ENCODE measurements at regions not wholly inside any gene's neighbourhood (a gene's known extent, or its start where the extent isn't known, plus 50 kb on each side); places are given as distances from the start of the nearest gene placed in this dataset.

- no peaks in the 10 kb centered on the region for H3K4me1 ChIP-seq (ENCODE audit: control insufficient read depth in 2 of 2, insufficient read depth in 2 of 2, low read length in 2 of 2)
- H3K9me3 ChIP-seq (ENCODE audit: control insufficient read depth in 2 of 3, low read length in 3 of 3), result no peaks in the 10 kb centered on the region
- Mint-ChIP-seq H3K36me3 (no peaks in the 10 kb centered on the region), H3K4me1 (no peaks in the 10 kb centered on the region), H3K27me3 (peaks cover 9 to 44% (median 39%) of the 10 kb centered on the region in 5 donors), H3K27ac (no peak overlapping the region), H3K9me3 (no peaks in the 10 kb centered on the region), H3K4me3 (no peak overlapping the region)
- ChIA-PET POLR2A (no interaction called here), CTCF (no interaction called here)
- no peak overlapping the region for H3K27ac ChIP-seq (ENCODE audit: low read depth, low read length)
- H3K36me3 ChIP-seq (ENCODE audit: control insufficient read depth in 2 of 3, insufficient read depth in 3 of 3, low read length in 3 of 3), result no peaks in the 10 kb centered on the region
- intact Hi-C loops (cut with micrococcal nuclease), result no loop called here
- ATAC-seq, result no peak
- no peak for DNase-seq
- no peaks in the 10 kb centered on the region for H3K27me3 ChIP-seq (ENCODE audit: control insufficient read depth in 2 of 2, insufficient read depth in 2 of 2, low read length in 2 of 2)
- H3K4me3 ChIP-seq (ENCODE audit: low read length), result no peak overlapping the region
These were observed 121.8 kb downstream of the IL20RB start for GRCh38 chr3:137079571-137079970.

DNA sequence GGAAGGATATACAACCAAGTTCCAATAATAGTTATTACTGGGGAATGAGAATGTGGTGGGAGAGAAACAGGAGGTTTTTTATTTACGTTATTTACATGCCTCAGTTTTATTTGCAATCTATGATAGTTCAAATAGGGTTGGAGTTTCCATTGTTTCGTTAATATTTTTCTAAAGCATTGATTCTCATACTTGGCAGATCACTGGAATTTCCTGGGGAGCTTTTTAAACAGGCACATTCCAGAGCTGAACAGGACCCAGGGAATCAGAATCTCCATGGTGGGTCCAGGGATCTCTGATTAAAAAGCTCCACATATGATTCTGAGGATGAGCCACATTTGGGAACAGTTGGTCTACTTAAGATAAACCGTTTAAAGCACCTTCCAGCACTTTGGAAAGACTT is 123.9 kb downstream of the IL20RB start:
- CTCF ChIA-PET, result no interaction called here
- intact Hi-C loops (cut with micrococcal nuclease), result no loop called here
- H3K9me3 Mint-ChIP-seq, result no peaks in the 10 kb centered on the region
- POLR2A ChIA-PET, result no interaction called here
- no peaks in the 10 kb centered on the region for H3K36me3 ChIP-seq (ENCODE audit: control insufficient read depth in 2 of 3, insufficient read depth in 3 of 3, low read length in 3 of 3)
- no peak overlapping the region for H3K4me3 Mint-ChIP-seq
- H3K9me3 ChIP-seq (ENCODE audit: control insufficient read depth in 2 of 3, low read length in 3 of 3), result no peaks in the 10 kb centered on the region
- H3K4me3 ChIP-seq (ENCODE audit: low read length), result no peak overlapping the region
- H3K27ac Mint-ChIP-seq, result no peak overlapping the region
- ATAC-seq, result no peak
- no peaks in the 10 kb centered on the region for H3K27me3 ChIP-seq (ENCODE audit: control insufficient read depth in 2 of 2, insufficient read depth in 2 of 2, low read length in 2 of 2)
- no peak overlapping the region for H3K27ac ChIP-seq (ENCODE audit: low read depth, low read length)
- H3K27me3 Mint-ChIP-seq, result peaks cover 13 to 39% (median 30%) of the 10 kb centered on the region in 5 donors
- no peaks in the 10 kb centered on the region for H3K4me1 ChIP-seq (ENCODE audit: control insufficient read depth in 2 of 2, insufficient read depth in 2 of 2, low read length in 2 of 2)
- DNase-seq, result no peak
- no peaks in the 10 kb centered on the region for H3K36me3 Mint-ChIP-seq
- H3K4me1 Mint-ChIP-seq, result no peaks in the 10 kb centered on the region

DNA sequence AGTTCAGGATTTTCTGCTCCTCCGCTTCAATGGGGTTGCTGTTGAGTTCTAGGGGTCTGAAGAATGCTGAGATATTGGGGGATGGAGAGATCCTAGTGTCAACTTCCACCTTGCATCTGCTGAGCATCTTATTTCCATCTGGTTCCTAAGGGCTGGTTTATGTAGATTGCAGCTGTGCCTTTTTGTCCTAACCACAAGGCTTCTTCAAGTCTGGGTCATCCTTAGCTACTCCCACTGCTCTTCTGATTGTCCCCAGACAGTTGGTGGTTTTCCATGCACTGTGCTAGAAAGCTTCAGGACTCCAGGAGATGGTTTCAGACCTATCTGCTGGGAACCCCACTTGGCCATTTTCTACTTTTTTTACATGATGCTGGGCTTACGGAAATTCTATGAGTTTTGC is 125.0 kb downstream of the IL20RB start:
- H3K36me3 Mint-ChIP-seq, result no peaks in the 10 kb centered on the region
- Histone ChIP-seq H3K36me3 (ENCODE audit: control insufficient read depth in 2 of 3, insufficient read depth in 3 of 3, low read length in 3 of 3) (no peaks in the 10 kb centered on the region), H3K27me3 (ENCODE audit: control insufficient read depth in 2 of 2, insufficient read depth in 2 of 2, low read length in 2 of 2) (no peaks in the 10 kb centered on the region), H3K4me3 (ENCODE audit: low read length) (no peak overlapping the region), H3K9me3 (ENCODE audit: control insufficient read depth in 2 of 3, low read length in 3 of 3) (no peaks in the 10 kb centered on the region), H3K4me1 (ENCODE audit: control insufficient read depth in 2 of 2, insufficient read depth in 2 of 2, low read length in 2 of 2) (no peaks in the 10 kb centered on the region), H3K27ac (ENCODE audit: low read depth, low read length) (no peak overlapping the region)
- no peak overlapping the region for H3K27ac Mint-ChIP-seq
- H3K4me3 Mint-ChIP-seq, result no peak overlapping the region
- no peak for DNase-seq
- ATAC-seq, result no peak
- H3K4me1 Mint-ChIP-seq, result no peaks in the 10 kb centered on the region
- CTCF ChIA-PET, result no interaction called here
- H3K27me3 Mint-ChIP-seq, result peaks cover 13 to 33% (median 23%) of the 10 kb centered on the region in 5 donors
- H3K9me3 Mint-ChIP-seq, result no peaks in the 10 kb centered on the region
- intact Hi-C loops (cut with micrococcal nuclease), result no loop called here
- POLR2A ChIA-PET, result no interaction called here

DNA sequence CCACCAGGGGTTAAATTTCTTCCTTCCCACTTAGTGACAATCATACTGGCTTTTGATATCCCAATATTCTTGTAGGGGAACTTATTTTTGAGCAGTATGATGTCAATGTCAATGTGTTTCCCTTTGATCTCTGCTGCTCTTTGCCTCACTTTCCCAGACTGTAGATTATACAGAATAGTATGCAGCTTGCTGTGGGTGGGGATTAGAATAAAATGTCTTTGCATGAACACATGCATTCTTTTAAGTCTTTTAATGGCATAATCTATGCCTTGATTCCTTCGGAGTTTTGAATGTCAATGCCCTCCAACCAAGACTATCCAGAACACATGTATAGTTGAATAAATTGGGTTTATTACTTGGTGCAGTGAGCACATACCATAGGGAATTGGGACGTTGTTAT is 125.5 kb downstream of the IL20RB start:
- no peak for DNase-seq
- H3K27me3 Mint-ChIP-seq, result peaks cover 13 to 28% (median 22%) of the 10 kb centered on the region in 5 donors
- H3K27ac Mint-ChIP-seq, result no peak overlapping the region
- no peak overlapping the region for H3K27ac ChIP-seq (ENCODE audit: low read depth, low read length)
- no peaks in the 10 kb centered on the region for H3K4me1 Mint-ChIP-seq
- no peak overlapping the region for H3K4me3 Mint-ChIP-seq
- no peaks in the 10 kb centered on the region for H3K36me3 Mint-ChIP-seq
- H3K4me3 ChIP-seq (ENCODE audit: low read length), result no peak overlapping the region
- POLR2A ChIA-PET, result no interaction called here
- CTCF ChIA-PET, result no interaction called here
- no peaks in the 10 kb centered on the region for H3K36me3 ChIP-seq (ENCODE audit: control insufficient read depth in 2 of 3, insufficient read depth in 3 of 3, low read length in 3 of 3)
- no peaks in the 10 kb centered on the region for H3K27me3 ChIP-seq (ENCODE audit: control insufficient read depth in 2 of 2, insufficient read depth in 2 of 2, low read length in 2 of 2)
- no peak for ATAC-seq
- intact Hi-C loops (cut with micrococcal nuclease), result no loop called here
- H3K9me3 ChIP-seq (ENCODE audit: control insufficient read depth in 2 of 3, low read length in 3 of 3), result no peaks in the 10 kb centered on the region
- H3K4me1 ChIP-seq (ENCODE audit: control insufficient read depth in 2 of 2, insufficient read depth in 2 of 2, low read length in 2 of 2), result no peaks in the 10 kb centered on the region
- H3K9me3 Mint-ChIP-seq, result no peaks in the 10 kb centered on the region

- ATAC-seq (no peak), DNase-seq (no peak)
- no peak overlapping the region for H3K4me3 ChIP-seq (ENCODE audit: low read length)
- POLR2A ChIA-PET, result no interaction called here
- no peaks in the 10 kb centered on the region for H3K9me3 Mint-ChIP-seq
- H3K4me1 ChIP-seq (ENCODE audit: control insufficient read depth in 2 of 2, insufficient read depth in 2 of 2, low read length in 2 of 2), result no peaks in the 10 kb centered on the region
- H3K4me1 Mint-ChIP-seq, result no peaks in the 10 kb centered on the region
- H3K4me3 Mint-ChIP-seq, result no peak overlapping the region
- H3K27ac ChIP-seq (ENCODE audit: low read depth, low read length), result no peak overlapping the region
- no peak overlapping the region for H3K27ac Mint-ChIP-seq
- H3K36me3 ChIP-seq (ENCODE audit: control insufficient read depth in 2 of 3, insufficient read depth in 3 of 3, low read length in 3 of 3), result no peaks in the 10 kb centered on the region
- H3K27me3 ChIP-seq (ENCODE audit: control insufficient read depth in 2 of 2, insufficient read depth in 2 of 2, low read length in 2 of 2), result no peaks in the 10 kb centered on the region
- H3K9me3 ChIP-seq (ENCODE audit: control insufficient read depth in 2 of 3, low read length in 3 of 3), result no peaks in the 10 kb centered on the region
- H3K27me3 Mint-ChIP-seq, result peaks cover 17 to 28% (median 25%) of the 10 kb centered on the region in 5 donors
- H3K36me3 Mint-ChIP-seq, result no peaks in the 10 kb centered on the region
- intact Hi-C loops (cut with micrococcal nuclease), result no loop called here
- CTCF ChIA-PET, result no interaction called here
These were observed 126.8 kb downstream of the IL20RB start for GRCh38 chr3:137084586-137084985.

- Mint-ChIP-seq H3K4me3 (no peak overlapping the region), H3K36me3 (no peaks in the 10 kb centered on the region), H3K9me3 (peaks cover 0 to 8% (median 0%) of the 10 kb centered on the region in 11 donors), H3K27me3 (peaks cover 6 to 42% (median 16%) of the 10 kb centered on the region in 5 donors), H3K27ac (no peak overlapping the region), H3K4me1 (peaks cover 0 to 1% (median 0%) of the 10 kb centered on the region in 7 donors)
- ChIA-PET CTCF (no interaction called here), POLR2A (no interaction called here)
- no peaks in the 10 kb centered on the region for H3K27me3 ChIP-seq (ENCODE audit: control insufficient read depth in 2 of 2, insufficient read depth in 2 of 2, low read length in 2 of 2)
- H3K9me3 ChIP-seq (ENCODE audit: control insufficient read depth in 2 of 3, low read length in 3 of 3), result no peaks in the 10 kb centered on the region
- intact Hi-C loops (cut with micrococcal nuclease), result no loop called here
- no peak overlapping the region for H3K4me3 ChIP-seq (ENCODE audit: low read length)
- no peak for DNase-seq
- H3K4me1 ChIP-seq (ENCODE audit: control insufficient read depth in 2 of 2, insufficient read depth in 2 of 2, low read length in 2 of 2), result no peaks in the 10 kb centered on the region
- ATAC-seq, result no peak
- no peaks in the 10 kb centered on the region for H3K36me3 ChIP-seq (ENCODE audit: control insufficient read depth in 2 of 3, insufficient read depth in 3 of 3, low read length in 3 of 3)
- no peak overlapping the region for H3K27ac ChIP-seq (ENCODE audit: low read depth, low read length)
These were observed 139.6 kb downstream of the IL20RB start for GRCh38 chr3:137097386-137097785.

GRCh38 chr3:137097852-137098251 is 140.1 kb downstream of the IL20RB start:
- DNase-seq (no peak), ATAC-seq (no peak)
- Mint-ChIP-seq H3K36me3 (no peaks in the 10 kb centered on the region), H3K27ac (no peak overlapping the region), H3K4me1 (peaks cover 0 to 1% (median 0%) of the 10 kb centered on the region in 7 donors), H3K9me3 (peaks cover 0 to 8% (median 0%) of the 10 kb centered on the region in 11 donors), H3K27me3 (peaks cover 6 to 37% (median 11%) of the 10 kb centered on the region in 5 donors), H3K4me3 (no peak overlapping the region)
- intact Hi-C loops (cut with micrococcal nuclease), result no loop called here
- no peaks in the 10 kb centered on the region for H3K27me3 ChIP-seq (ENCODE audit: control insufficient read depth in 2 of 2, insufficient read depth in 2 of 2, low read length in 2 of 2)
- no peak overlapping the region for H3K4me3 ChIP-seq (ENCODE audit: low read length)
- ChIA-PET CTCF (no interaction called here), POLR2A (no interaction called here)
- no peaks in the 10 kb centered on the region for H3K9me3 ChIP-seq (ENCODE audit: control insufficient read depth in 2 of 3, low read length in 3 of 3)
- H3K4me1 ChIP-seq (ENCODE audit: control insufficient read depth in 2 of 2, insufficient read depth in 2 of 2, low read length in 2 of 2), result no peaks in the 10 kb centered on the region
- no peaks in the 10 kb centered on the region for H3K36me3 ChIP-seq (ENCODE audit: control insufficient read depth in 2 of 3, insufficient read depth in 3 of 3, low read length in 3 of 3)
- no peak overlapping the region for H3K27ac ChIP-seq (ENCODE audit: low read depth, low read length)

Measured in naive thymus-derived CD4-positive, alpha-beta T cell (primary cell).